Caco-2 (cell line): ENCODE measurements at regions not wholly inside any gene's neighbourhood (a gene's known extent, or its start where the extent isn't known, plus 50 kb on each side); places are given as distances from the start of the nearest gene placed in this dataset.

Source experiments
- BruUV-seq: library from RNA; stranded (reverse); fragments of 400-500 nt; replicated peaks from 2 replicates; lab custom pipeline; 2021; lab: Mats Ljungman, UMichigan
- CTCF ChIA-PET: fragments of 300-600 bp; sonication (Branson Sonifier 250); formaldehyde crosslinking; loops from one replicate; lab custom pipeline; 2022; ENCODE audit warnings: antibody characterized with exemption; lab: Charles Lee
- POLR2A ChIA-PET: fragments of 300-600 bp; sonication (Branson Sonifier 250); formaldehyde crosslinking; loops from one replicate; lab custom pipeline; 2022; ENCODE audit warnings: antibody characterized with exemption; lab: Charles Lee
- DNase-seq, 2 experiments: peaks; one replicate each; pipeline versions ENCODE4 v3.0.0 to v3.0.0-alpha.2; 2020 to 2022
- H3K27me3 ChIP-seq: replicated peaks from 2 replicates; pipeline ENCODE4 v1.6.0; 2011; ENCODE audit warnings: low read length; ENCODE audit not compliant: control insufficient read depth, insufficient read depth
- H3K36me3 ChIP-seq: 2 replicates; pipeline ENCODE4 v1.5.1; 2011; ENCODE audit warnings: low read length; ENCODE audit not compliant: control insufficient read depth, insufficient read depth
- H3K4me1 ChIP-seq: fragments of 250-450 bp; sonication (Bioruptor Pico); 2 replicates; pipeline ENCODE4 v1.5.1; 2020; ENCODE audit warnings: mild to moderate bottlenecking
- H3K4me3 ChIP-seq: 2 replicates; pipeline ENCODE4 v1.5.1; 2011; ENCODE audit warnings: low read depth, mild to moderate bottlenecking, control low read depth, low read length
- H3K9me3 ChIP-seq: fragments of 250-450 bp; sonication (Bioruptor Pico); 2 replicates; pipeline ENCODE4 v1.5.1; 2020; ENCODE audit warnings: mild to moderate bottlenecking, moderate library complexity
- H3K27ac Mint-ChIP-seq: one replicate; pipeline ENCODE4 v1.8.0; 2022; ENCODE audit warnings: mixed read lengths; ENCODE audit not compliant: unreplicated experiment
- H3K27me3 Mint-ChIP-seq: one replicate; pipeline ENCODE4 v1.8.0; 2022; ENCODE audit warnings: mixed read lengths; ENCODE audit not compliant: insufficient read depth, unreplicated experiment
- H3K36me3 Mint-ChIP-seq: one replicate; pipeline ENCODE4 v1.8.0; 2022; ENCODE audit warnings: mild to moderate bottlenecking, mixed read lengths; ENCODE audit not compliant: insufficient read depth, unreplicated experiment
- H3K4me1 Mint-ChIP-seq: one replicate; pipeline ENCODE4 v1.8.0; 2022; ENCODE audit warnings: low read depth, mixed read lengths; ENCODE audit not compliant: unreplicated experiment
- H3K4me3 Mint-ChIP-seq: one replicate; pipeline ENCODE4 v1.8.0; 2022; ENCODE audit warnings: mild to moderate bottlenecking, moderate library complexity, mixed read lengths; ENCODE audit not compliant: unreplicated experiment
- H3K9me3 Mint-ChIP-seq: one replicate; pipeline ENCODE4 v1.8.0; 2022; ENCODE audit warnings: mixed read lengths; ENCODE audit not compliant: unreplicated experiment
- intact Hi-C: fragments of 100-400 bp; cut with micrococcal nuclease; formaldehyde crosslinking; loops from one replicate; pipeline ENCODE4 v1.10.0; 2022; ENCODE audit not compliant: unreplicated experiment
- TF ChIP-seq, protein P1 (sequence below), 2 experiments: fragments of 200-600 bp in 1 of 2; IDR thresholded peaks; 1 replicate in 1 of 2; 2 replicates in 1 of 2; pipeline versions ENCODE4 v1.5.1 to v1.8.0; 2011 to 2022; ENCODE audit warnings: antibody characterized with exemption in 1 of 2, control low read depth in 1 of 2, inconsistent platforms in 1 of 2, low read depth in 1 of 2, low read length in 1 of 2, mild to moderate bottlenecking in 1 of 2, moderate library complexity in 1 of 2; ENCODE audit not compliant: insufficient read depth in 1 of 2, severe bottlenecking in 1 of 2, unreplicated experiment in 1 of 2

DNA sequence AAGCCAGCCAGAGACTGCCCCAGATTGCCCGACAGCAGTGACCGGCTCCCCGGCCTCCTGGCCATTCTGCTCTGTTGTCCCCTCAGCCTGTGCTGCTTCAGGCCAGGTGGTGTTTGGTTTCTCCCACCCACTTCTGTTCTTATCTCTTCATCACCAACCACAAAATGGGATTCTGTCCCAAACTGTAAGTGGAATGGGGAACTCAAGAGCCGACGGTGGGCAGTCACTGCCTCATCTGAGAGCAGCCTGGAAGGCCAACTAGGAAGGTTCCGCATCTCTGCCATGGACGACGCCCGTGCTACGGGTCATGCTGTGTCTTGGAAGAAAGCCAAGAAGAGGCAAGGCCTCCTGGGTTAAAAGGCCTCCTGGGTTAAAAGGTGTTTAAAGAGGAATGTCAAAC lies 219.0 kb upstream of the PIK3R1 start:
- H3K9me3 Mint-ChIP-seq, result no peaks in the 10 kb centered on the region
- no peak overlapping the region for H3K27ac Mint-ChIP-seq
- no peak for DNase-seq
- Histone ChIP-seq H3K4me1 (no peaks in the 10 kb centered on the region), H3K4me3 (no peak overlapping the region), H3K36me3 (no peaks in the 10 kb centered on the region), H3K27me3 (no peaks in the 10 kb centered on the region), H3K9me3 (peaks cover 4% of the 10 kb centered on the region; the same call in 1 of the 2 replicates)
- no peaks in the 10 kb centered on the region for H3K4me1 Mint-ChIP-seq
- CTCF ChIA-PET, result no interaction called here
- BruUV-seq, result no TSS peak
- TF ChIP-seq, protein P1, sequence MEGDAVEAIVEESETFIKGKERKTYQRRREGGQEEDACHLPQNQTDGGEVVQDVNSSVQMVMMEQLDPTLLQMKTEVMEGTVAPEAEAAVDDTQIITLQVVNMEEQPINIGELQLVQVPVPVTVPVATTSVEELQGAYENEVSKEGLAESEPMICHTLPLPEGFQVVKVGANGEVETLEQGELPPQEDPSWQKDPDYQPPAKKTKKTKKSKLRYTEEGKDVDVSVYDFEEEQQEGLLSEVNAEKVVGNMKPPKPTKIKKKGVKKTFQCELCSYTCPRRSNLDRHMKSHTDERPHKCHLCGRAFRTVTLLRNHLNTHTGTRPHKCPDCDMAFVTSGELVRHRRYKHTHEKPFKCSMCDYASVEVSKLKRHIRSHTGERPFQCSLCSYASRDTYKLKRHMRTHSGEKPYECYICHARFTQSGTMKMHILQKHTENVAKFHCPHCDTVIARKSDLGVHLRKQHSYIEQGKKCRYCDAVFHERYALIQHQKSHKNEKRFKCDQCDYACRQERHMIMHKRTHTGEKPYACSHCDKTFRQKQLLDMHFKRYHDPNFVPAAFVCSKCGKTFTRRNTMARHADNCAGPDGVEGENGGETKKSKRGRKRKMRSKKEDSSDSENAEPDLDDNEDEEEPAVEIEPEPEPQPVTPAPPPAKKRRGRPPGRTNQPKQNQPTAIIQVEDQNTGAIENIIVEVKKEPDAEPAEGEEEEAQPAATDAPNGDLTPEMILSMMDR (IDR thresholded peaks at IDR 0.05; ENCODE audit: insufficient read depth in 1 of 2, low read depth in 1 of 2, low read length in 1 of 2, severe bottlenecking in 1 of 2, unreplicated experiment in 1 of 2), result no peak
- intact Hi-C loops, result no loop called here
- no peaks in the 10 kb centered on the region for H3K27me3 Mint-ChIP-seq
- no peaks in the 10 kb centered on the region for H3K36me3 Mint-ChIP-seq
- H3K4me3 Mint-ChIP-seq, result no peak overlapping the region
- POLR2A ChIA-PET, result no interaction called here

- Mint-ChIP-seq H3K4me3 (no peak overlapping the region), H3K27me3 (no peaks in the 10 kb centered on the region), H3K36me3 (no peaks in the 10 kb centered on the region), H3K4me1 (no peaks in the 10 kb centered on the region), H3K27ac (no peak overlapping the region), H3K9me3 (peaks cover 6% of the 10 kb centered on the region)
- TF ChIP-seq, protein P1 (IDR thresholded peaks at IDR 0.05; ENCODE audit: insufficient read depth in 1 of 2, low read depth in 1 of 2, low read length in 1 of 2, severe bottlenecking in 1 of 2, unreplicated experiment in 1 of 2), result no peak
- CTCF ChIA-PET, result no interaction called here
- H3K4me1 ChIP-seq, result peaks cover 5% of the 10 kb centered on the region
- H3K36me3 ChIP-seq, result no peaks in the 10 kb centered on the region
- DNase-seq, result no peak
- no TSS peak for BruUV-seq
- POLR2A ChIA-PET, result no interaction called here
- intact Hi-C loops, result no loop called here
- no peak overlapping the region for H3K4me3 ChIP-seq
- peaks cover 4% of the 10 kb centered on the region; the same call in 1 of the 2 replicates for H3K9me3 ChIP-seq
- H3K27me3 ChIP-seq, result no peaks in the 10 kb centered on the region
Observed at GRCh38 chr5:67992923-67993322, 222.6 kb upstream of the PIK3R1 start.

DNA sequence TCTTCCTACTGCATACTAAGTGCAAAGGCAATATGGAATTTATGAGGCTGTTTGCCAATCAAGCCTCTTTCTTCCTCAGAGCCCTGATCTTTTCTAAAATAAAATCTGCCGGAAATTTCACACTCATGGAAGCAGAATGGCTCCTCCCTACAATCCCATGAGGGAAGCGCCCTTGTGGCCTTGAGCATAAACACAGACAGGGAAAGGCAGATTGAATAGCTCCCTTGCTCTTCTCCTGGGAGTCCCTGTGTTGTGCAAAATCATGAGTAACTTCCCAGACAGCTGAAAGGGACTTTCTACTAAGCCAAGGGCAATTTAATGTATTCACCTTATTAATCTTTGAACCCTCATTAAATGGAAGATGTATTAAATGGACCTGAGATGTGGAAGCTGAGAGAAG lies 226.1 kb upstream of the PIK3R1 start:
- Histone ChIP-seq H3K36me3 (no peaks in the 10 kb centered on the region), H3K4me3 (no peak overlapping the region), H3K9me3 (peaks cover 10% of the 10 kb centered on the region; the same call in 1 of the 2 replicates), H3K4me1 (peaks cover 5% of the 10 kb centered on the region), H3K27me3 (no peaks in the 10 kb centered on the region)
- peaks cover 6% of the 10 kb centered on the region for H3K9me3 Mint-ChIP-seq
- no peaks in the 10 kb centered on the region for H3K27me3 Mint-ChIP-seq
- ChIA-PET POLR2A (no interaction called here), CTCF (no interaction called here)
- intact Hi-C loops, result no loop called here
- H3K36me3 Mint-ChIP-seq, result no peaks in the 10 kb centered on the region
- no peaks in the 10 kb centered on the region for H3K4me1 Mint-ChIP-seq
- TF ChIP-seq, protein P1 (IDR thresholded peaks at IDR 0.05; ENCODE audit: insufficient read depth in 1 of 2, low read depth in 1 of 2, low read length in 1 of 2, severe bottlenecking in 1 of 2, unreplicated experiment in 1 of 2), result no peak
- BruUV-seq, result no TSS peak
- no peak overlapping the region for H3K4me3 Mint-ChIP-seq
- no peak overlapping the region for H3K27ac Mint-ChIP-seq
- no peak for DNase-seq
